ENCODE measurements at regions not wholly inside any gene's neighbourhood (a gene's known extent, or its start where the extent isn't known, plus 50 kb on each side); places are given as distances from the start of the nearest gene placed in this dataset.

DNA sequence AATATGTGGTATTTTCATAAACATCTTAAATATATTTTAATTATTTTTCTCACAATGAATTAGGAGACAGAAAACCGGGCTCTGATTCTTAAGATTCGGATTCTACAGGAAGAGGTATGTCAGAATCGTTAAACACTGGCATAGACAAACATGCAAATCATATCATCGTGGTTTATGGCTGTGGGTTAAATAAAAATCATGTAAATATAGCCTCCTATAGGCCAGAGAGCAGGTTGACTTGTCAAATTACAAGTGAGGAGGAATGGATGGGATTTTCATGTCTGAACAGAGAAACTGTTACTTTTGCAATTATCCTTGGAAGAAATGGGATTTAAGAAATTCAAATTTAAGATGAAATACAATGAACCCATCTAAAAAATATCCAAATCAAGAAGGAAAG, 74.9 kb upstream of the BCAT1 start:
- TF ChIP-seq, protein P1, sequence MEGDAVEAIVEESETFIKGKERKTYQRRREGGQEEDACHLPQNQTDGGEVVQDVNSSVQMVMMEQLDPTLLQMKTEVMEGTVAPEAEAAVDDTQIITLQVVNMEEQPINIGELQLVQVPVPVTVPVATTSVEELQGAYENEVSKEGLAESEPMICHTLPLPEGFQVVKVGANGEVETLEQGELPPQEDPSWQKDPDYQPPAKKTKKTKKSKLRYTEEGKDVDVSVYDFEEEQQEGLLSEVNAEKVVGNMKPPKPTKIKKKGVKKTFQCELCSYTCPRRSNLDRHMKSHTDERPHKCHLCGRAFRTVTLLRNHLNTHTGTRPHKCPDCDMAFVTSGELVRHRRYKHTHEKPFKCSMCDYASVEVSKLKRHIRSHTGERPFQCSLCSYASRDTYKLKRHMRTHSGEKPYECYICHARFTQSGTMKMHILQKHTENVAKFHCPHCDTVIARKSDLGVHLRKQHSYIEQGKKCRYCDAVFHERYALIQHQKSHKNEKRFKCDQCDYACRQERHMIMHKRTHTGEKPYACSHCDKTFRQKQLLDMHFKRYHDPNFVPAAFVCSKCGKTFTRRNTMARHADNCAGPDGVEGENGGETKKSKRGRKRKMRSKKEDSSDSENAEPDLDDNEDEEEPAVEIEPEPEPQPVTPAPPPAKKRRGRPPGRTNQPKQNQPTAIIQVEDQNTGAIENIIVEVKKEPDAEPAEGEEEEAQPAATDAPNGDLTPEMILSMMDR (IDR thresholded peaks at IDR 0.05), result no peak
- TF ChIP-seq POLR2A (IDR thresholded peaks at IDR 0.05), result no peak
